T-helper 2 cell treated with Interferon-gamma antibody and Interleukin-4, amounts not matched to agents 5 μg/mL and 100 μg/mL, for 36 hours (primary cell): ENCODE measurements at regions not wholly inside any gene's neighbourhood (a gene's known extent, or its start where the extent isn't known, plus 50 kb on each side); places are given as distances from the start of the nearest gene placed in this dataset.

Experiments
- DNase-seq: peaks from one replicate; pipeline ENCODE4 v3.0.0; 2021; ENCODE audit warnings: low spot score
- H3K27ac Mint-ChIP-seq: one replicate; pipeline ENCODE4 v1.8.0; 2021; ENCODE audit warnings: mild to moderate bottlenecking, mixed read lengths
- H3K27me3 Mint-ChIP-seq: one replicate; pipeline ENCODE4 v1.8.0; 2021; ENCODE audit warnings: low read depth, mixed read lengths
- H3K36me3 Mint-ChIP-seq: one replicate; pipeline ENCODE4 v1.8.0; 2021; ENCODE audit warnings: low read depth, mixed read lengths
- H3K4me1 Mint-ChIP-seq: one replicate; pipeline ENCODE4 v1.8.0; 2021; ENCODE audit warnings: low read depth, mixed read lengths
- H3K4me3 Mint-ChIP-seq: one replicate; pipeline ENCODE4 v1.8.0; 2022; ENCODE audit warnings: mild to moderate bottlenecking, moderate library complexity, mixed read lengths
- H3K9me3 Mint-ChIP-seq: one replicate; pipeline ENCODE4 v1.8.0; 2021; ENCODE audit warnings: mixed read lengths

DNA sequence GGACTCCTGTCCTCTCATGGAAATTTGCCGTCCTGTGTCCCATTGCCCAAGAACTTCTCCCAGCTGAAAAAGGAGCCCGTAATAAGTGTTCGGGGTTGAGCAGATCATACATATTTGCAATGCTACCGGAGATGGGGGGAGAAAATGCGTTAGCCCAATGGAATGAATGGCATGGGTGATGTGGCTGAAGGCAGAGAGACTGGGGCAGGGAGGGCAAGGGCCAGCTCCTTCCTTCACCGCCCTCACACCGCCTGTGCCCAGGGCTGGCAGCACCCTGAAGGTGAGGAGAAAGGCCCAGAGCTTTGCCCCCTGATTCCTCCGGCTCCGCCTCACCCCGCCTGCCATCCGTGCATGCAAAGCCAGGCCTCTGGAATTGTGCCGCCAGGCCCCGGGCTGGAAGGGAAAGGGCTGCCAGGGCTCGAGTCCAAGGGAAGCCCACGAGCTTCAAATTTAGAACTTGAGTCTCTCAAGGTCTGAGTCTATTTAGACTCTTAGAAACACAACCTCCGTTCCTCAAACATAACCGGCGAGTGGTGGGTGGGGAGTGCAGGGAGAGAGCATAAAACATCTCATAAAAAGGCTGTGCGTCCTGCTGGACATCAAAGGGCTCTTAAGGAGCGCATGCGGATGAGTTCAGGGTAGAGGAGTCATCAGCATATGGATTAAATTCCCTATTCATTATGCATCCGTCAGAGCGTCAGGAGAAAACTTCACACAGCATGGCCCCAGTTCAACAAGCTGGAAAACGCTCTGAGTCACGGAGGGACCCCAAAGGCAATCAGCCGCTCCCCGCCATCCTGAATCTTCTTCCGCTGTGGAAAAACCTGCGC is 121.7 kb upstream of the GLI2 start:
- Mint-ChIP-seq H3K36me3 (no peaks in the 10 kb centered on the region), H3K27me3 (no peaks in the 10 kb centered on the region), H3K4me1 (no peaks in the 10 kb centered on the region), H3K4me3 (no peak overlapping the region), H3K9me3 (no peaks in the 10 kb centered on the region), H3K27ac (no peak overlapping the region)
- DNase-seq: no peak

DNA sequence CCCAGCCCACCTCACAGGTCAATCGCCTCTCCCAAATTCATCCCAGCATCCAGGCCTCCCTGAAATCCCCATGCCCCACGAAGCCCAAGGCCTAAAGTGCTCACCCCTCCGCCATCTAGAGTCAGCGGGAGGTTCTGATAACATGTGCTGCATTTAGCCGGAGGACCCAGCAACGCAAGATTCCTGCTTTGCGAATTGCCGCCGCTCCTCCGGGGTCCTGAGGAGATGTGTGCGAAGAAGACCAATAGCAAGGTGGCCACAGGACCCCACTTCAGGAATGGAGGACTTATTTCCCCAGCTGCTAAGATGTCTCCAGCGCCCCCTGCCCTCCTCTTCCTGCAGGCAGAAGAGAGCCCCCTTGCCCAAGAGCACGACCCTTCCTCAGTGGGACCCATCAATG is 120.8 kb upstream of the GLI2 start:
- no peaks in the 10 kb centered on the region for H3K27me3 Mint-ChIP-seq
- DNase-seq: no peak
- no peak overlapping the region for H3K27ac Mint-ChIP-seq
- no peaks in the 10 kb centered on the region for H3K9me3 Mint-ChIP-seq
- no peak overlapping the region for H3K4me3 Mint-ChIP-seq
- no peaks in the 10 kb centered on the region for H3K36me3 Mint-ChIP-seq
- no peaks in the 10 kb centered on the region for H3K4me1 Mint-ChIP-seq

DNA sequence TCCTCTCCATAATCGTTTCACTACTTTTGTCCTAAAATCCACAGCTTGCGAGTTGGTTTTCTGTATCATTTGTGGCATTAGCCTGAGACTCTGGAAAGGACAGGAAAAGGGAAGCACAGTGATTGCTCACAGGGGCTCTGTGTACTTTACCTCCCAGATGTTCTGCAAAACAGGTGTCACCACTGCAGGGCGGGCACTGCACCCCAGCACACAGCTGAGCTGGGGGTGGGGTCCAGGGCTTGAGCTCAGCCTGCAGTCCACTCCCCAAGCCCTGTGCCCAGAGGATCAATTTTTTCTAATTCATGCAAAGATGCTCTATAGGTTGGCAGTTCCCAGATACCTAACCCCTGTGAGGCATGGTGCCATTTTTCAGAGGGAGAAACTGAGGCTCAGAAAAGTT is 119.4 kb upstream of the GLI2 start:
- Mint-ChIP-seq H3K36me3 (no peaks in the 10 kb centered on the region), H3K4me1 (no peaks in the 10 kb centered on the region), H3K9me3 (no peaks in the 10 kb centered on the region), H3K27me3 (no peaks in the 10 kb centered on the region), H3K4me3 (no peak overlapping the region), H3K27ac (no peak overlapping the region)
- no peak for DNase-seq

DNA sequence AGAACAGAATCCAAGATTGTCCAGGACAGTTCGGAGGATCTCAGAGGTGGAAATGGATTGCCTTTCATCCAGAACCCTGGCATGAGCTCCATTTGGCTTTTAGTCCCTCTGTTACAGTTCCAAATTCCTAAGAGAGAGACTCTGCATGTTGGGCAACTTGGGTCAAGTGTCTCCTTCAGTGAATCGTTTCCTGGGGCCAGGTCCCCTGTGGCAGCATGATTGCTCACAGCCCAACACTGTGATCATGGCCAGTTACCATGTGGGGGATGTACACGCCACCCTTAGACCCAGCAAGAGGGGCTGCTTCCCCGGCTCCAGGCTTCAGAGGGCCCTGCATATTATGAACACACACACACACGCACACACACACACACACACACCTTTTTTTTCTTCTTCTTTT is 118.6 kb upstream of the GLI2 start:
- Mint-ChIP-seq H3K4me1 (no peaks in the 10 kb centered on the region), H3K4me3 (no peak overlapping the region), H3K27ac (no peak overlapping the region), H3K9me3 (no peaks in the 10 kb centered on the region), H3K27me3 (no peaks in the 10 kb centered on the region), H3K36me3 (no peaks in the 10 kb centered on the region)
- no peak for DNase-seq

DNA sequence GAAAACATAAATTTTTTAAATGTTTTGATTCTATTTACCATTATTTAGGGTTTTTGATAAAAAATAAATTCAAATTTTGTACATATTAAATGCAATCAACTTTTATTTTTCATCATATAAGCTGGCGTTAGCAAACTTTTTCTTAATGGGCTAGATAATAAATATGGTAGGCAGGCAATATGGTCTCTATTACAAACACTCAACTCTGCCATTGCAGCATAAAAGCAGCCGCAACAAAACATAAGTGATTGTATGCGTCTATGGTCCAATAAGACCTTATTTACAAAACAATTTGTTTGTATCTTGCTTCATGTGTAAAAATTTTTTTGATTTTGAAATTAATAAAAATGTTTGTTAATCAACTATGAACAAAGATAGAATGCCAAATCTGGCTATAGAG is 116.8 kb upstream of the GLI2 start:
- Mint-ChIP-seq H3K27me3 (no peaks in the 10 kb centered on the region), H3K4me1 (no peaks in the 10 kb centered on the region), H3K27ac (no peak overlapping the region)

DNA sequence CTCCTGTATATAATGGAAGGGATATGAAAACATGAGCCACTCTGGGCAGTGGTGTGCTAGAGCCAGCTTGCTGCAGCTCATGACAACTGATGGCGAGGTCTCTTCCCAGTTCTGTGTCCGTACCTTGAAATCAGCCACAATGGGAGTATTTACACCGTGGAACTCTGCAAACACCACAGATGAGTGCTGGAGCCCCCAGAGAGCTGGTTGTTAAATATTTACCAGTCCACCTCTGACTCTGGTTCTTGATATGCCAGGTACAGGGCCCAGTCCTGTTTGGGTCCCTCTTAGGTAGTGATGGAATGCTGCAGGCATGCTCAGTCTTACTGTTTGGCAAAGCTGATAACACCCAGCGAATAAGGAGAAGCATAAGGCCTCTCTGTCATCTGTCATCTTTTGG is 116.1 kb upstream of the GLI2 start:
- Mint-ChIP-seq H3K4me3 (no peak overlapping the region), H3K36me3 (no peaks in the 10 kb centered on the region), H3K9me3 (no peaks in the 10 kb centered on the region), H3K4me1 (no peaks in the 10 kb centered on the region), H3K27me3 (no peaks in the 10 kb centered on the region), H3K27ac (no peak overlapping the region)
- DNase-seq: no peak

More for the DNA sequence above, 116.8 kb upstream of the GLI2 start:
- no peak for DNase-seq
- Mint-ChIP-seq H3K4me3 (no peak overlapping the region), H3K9me3 (no peaks in the 10 kb centered on the region), H3K36me3 (no peaks in the 10 kb centered on the region)

DNA sequence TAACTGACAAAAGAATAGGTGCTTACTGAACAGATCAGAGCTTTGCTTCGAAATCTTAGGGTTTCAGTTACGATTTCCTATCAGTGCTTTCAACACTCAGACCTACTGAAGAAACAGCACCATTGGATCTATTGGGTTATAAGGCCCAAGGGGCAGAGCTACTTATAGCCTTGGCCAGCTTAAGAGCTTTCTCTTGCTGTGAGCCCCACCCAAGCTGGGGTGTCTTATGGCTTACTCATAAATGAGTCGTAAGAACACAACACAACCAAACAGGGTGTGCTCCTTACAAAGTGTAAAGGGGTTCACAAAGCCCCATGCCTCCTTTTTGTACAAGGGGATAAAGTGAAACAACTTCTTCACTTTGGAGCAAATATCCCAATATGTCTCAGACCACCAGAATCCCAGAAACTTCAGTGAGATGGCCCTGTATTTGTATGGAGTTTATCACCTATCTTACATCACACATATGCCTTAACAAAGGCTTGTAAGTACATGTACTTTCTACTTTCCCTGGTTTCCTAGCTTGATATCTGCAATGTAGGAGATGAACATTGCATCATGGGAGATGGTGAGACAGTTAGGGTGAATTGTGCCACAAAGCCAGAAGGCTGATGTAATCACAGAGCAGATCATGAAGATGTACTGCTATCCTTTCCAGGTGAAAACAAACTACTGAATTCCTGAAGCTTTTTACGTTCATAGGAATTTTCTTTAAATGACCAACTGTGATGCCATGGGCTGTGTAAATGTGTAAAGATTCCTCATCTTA is 115.5 kb upstream of the GLI2 start:
- Mint-ChIP-seq H3K36me3 (no peaks in the 10 kb centered on the region), H3K9me3 (no peaks in the 10 kb centered on the region), H3K27me3 (no peaks in the 10 kb centered on the region), H3K4me1 (no peaks in the 10 kb centered on the region), H3K27ac (no peak overlapping the region), H3K4me3 (no peak overlapping the region)
- DNase-seq: no peak

DNA sequence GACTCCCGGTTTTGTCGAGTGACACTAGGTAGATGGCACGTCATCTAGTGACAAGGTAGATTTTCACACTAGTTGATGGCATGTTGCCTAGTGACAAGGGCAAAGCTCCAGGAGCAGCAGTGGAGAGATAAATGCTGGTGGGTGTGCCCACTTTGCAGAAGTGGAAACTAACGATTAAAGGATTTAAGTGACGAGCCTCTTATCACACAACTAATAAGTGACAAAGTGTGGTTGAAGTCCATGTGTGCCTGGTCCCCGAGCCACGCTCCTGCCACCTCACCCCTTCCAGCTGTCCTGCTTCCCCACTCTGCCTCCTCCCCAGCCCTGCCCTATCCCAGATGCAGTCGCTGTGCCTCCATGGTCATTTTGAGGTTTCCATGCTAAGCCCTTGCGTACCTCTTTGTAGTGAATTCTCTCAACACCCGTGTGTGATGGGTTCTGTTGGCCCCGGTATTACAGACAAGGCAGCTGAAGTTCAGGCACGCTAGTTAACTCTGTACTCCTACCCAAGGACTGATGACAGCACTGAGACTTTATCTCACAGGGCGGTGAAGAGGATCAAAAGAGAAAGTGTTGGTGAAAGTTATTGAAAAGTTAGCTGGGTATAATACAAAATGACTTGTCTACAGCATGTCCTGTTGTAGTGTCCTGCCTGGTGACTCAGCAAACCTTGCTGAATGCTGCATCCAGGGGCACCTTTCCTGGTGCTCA is 113.4 kb upstream of the GLI2 start:
- Mint-ChIP-seq H3K4me3 (no peak overlapping the region), H3K4me1 (no peaks in the 10 kb centered on the region), H3K36me3 (no peaks in the 10 kb centered on the region), H3K27ac (no peak overlapping the region), H3K9me3 (no peaks in the 10 kb centered on the region), H3K27me3 (no peaks in the 10 kb centered on the region)
- DNase-seq: no peak

DNA sequence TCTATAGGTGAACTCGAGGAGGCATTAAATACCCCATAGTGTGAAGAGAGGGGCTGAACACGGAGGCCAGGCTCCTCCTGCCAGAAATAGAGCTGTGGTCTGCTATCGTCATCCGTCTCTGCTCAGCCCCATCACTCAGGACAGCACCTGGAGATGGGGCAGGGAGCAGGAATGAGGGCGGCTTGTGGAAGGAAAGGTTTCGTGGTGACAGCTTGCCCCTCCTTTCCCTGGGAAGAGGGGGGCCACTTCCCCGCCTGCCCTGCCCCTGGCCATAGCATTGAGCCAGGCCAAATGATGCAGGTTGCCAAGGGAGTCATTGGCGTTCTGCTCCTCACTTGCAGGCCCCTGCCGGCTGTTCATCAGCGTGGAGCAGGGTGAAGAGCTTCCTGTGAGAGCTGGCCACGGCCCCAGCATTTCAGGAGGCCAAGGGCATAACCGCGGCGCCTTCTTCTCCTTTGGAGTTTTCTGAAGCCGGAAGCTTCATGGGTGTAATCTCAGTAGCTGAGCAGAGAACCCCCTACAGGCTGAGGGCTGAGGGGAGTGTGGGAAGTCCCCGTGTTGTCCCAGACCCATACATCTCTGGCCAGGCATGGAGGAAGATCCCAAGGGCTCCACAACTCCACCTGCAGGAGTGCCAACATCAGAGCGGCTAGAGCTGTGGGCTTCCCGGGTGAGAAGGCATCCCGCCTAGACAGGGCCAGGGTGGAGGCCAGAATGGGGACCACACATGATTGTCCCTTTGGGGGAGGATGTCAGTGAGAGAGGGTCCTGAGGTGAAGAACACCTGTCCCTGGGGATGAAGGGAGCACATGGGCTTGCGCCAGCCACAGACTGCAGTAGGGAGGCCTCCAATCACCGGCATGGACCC is 112.5 kb upstream of the GLI2 start:
- Mint-ChIP-seq H3K9me3 (no peaks in the 10 kb centered on the region), H3K4me1 (no peaks in the 10 kb centered on the region), H3K4me3 (no peak overlapping the region), H3K27me3 (no peaks in the 10 kb centered on the region), H3K27ac (no peak overlapping the region), H3K36me3 (no peaks in the 10 kb centered on the region)
- DNase-seq: no peak

DNA sequence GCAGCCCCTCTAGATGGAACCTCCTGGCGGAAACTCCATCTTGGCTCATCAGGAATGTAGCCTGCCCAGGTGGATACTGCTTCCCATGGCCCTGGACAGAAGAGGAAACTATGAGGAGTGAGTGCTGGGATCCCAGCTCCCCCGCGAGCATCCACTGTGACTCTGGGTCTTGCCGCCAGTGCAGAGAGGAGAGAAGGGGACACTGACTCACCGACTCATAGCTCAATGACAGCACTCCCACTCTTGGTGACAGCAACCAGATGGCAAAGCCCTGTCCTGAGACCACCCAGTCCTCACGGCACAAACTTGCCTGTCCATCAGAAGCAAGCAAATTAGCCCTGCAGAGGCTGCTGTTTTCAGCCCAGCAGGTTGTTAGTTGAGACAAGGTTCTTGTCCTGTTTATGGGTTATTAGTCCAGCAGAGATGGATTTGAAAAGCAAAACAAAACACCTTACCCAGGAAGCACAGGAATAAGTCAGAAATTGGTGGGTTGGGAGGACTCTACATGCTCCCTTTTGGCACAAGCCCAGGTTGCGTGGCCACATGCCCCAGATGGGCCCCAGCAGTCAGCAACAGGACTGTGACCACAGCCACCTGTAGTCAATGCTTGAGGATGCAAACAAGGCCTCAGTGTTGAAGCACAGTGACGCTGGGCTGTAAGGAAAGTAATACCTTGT is 111.5 kb upstream of the GLI2 start:
- Mint-ChIP-seq H3K27ac (no peak overlapping the region), H3K27me3 (no peaks in the 10 kb centered on the region), H3K4me1 (no peaks in the 10 kb centered on the region), H3K36me3 (no peaks in the 10 kb centered on the region), H3K4me3 (no peak overlapping the region), H3K9me3 (no peaks in the 10 kb centered on the region)
- DNase-seq: no peak

DNA sequence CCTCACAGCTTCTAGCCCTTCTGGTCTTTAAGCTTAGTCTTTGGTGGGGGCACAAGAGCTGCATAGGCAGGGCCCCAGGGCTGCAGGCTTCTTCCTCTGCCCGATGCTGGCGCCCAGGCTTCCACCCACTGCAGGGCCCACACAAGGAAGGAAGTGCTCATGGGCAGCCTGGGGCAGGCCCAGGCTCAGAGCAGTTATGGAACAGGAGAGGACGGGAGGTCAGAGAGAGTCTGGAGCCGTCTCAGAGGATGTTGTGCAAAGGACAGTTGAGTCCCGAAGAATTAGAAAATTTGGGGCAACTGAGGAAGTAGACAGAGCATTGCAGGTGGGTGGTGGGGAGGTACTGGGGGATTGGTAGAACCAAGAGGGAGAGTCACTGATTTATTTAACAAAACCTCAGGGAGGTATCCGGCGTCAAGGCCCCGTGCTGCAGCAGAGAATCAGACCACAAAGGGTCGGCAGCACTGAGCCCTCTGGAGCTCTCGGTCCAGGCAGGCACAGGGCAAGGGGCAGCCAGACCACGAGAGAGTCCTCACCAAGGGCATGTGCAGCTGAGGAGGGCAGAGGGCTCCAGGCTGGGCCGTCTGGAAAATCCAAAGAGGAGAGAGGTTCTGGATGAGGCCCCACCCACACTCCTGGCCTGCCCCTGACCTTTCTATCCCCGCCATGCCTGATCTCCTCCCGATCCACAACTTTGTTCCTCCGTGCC is 110.8 kb upstream of the GLI2 start:
- Mint-ChIP-seq H3K4me1 (no peaks in the 10 kb centered on the region), H3K27me3 (no peaks in the 10 kb centered on the region), H3K36me3 (no peaks in the 10 kb centered on the region), H3K4me3 (no peak overlapping the region), H3K9me3 (no peaks in the 10 kb centered on the region), H3K27ac (no peak overlapping the region)
- DNase-seq: no peak

DNA sequence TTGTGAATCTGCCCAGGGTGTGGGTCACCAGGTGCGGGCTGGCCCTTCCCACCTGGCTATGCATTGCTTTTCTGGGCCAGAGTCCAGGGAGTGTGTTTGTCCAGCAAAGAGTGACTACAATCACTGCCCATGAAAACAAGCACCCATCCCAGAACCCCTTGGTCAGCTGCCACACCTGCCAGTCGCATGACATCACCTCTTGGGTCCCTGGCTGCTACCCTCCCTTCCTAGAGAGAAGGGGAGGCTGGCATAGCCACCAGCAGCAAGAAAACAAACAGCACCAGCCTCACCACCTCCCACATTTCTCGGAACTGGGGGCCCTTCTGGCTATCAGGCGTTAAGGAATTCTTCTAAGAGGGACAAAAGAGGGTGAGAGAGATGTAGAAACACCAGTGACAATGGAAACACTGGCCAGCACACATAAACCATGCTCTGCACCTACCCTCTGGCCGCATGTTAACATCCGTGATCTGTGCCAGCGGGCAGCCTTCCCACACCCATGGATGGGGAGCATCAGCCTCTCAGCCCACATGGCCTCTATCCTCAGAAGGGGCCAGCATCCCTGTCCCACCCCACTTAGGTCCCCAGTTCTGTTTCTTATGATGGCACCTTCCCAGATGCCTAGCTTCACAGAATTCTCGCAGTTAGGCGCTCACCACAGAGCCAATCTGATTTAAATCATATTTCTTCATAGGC is 109.7 kb upstream of the GLI2 start:
- Mint-ChIP-seq H3K4me3 (no peak overlapping the region), H3K9me3 (no peaks in the 10 kb centered on the region), H3K36me3 (no peaks in the 10 kb centered on the region), H3K4me1 (no peaks in the 10 kb centered on the region), H3K27me3 (no peaks in the 10 kb centered on the region), H3K27ac (no peak overlapping the region)
- no peak for DNase-seq
